ENCODE measurements at regions not wholly inside any gene's neighbourhood (a gene's known extent, or its start where the extent isn't known, plus 50 kb on each side); places are given as distances from the start of the nearest gene placed in this dataset.
"Not testable (repeated sequence)": the region's sequence is repeated elsewhere in the genome, so short reads cannot be mapped to it uniquely, and the experiment has no call there.

GRCh38 chr9:124146031-124146561 is 111.7 kb upstream of the NEK6 start:
- intact Hi-C loops (cut with DNase I) = no loop called here

GRCh38 chr9:124149992-124150391 is 107.8 kb upstream of the NEK6 start:
- DNase-seq = no peak
- intact Hi-C loops (cut with DNase I) = no loop called here

More at GRCh38 chr9:124146031-124146561, 111.7 kb upstream of the NEK6 start:
- no peak for DNase-seq

- no peak for DNase-seq
- intact Hi-C loops (cut with DNase I) = no loop called here
Measured at GRCh38 chr9:124163760-124164255, 93.9 kb upstream of the NEK6 start.

- intact Hi-C loops (cut with DNase I) = no loop called here
- DNase-seq = peak in 23 of 42 donors; percentile 10 to 67 (median 36)
Measured at GRCh38 chr9:124164811-124165210, 92.9 kb upstream of the NEK6 start.

- DNase-seq = no peak
- intact Hi-C loops (cut with DNase I) = no loop called here
Measured at GRCh38 chr9:124174433-124174832, 83.3 kb upstream of the NEK6 start.

- intact Hi-C loops (cut with DNase I); DNase-seq: not testable (repeated sequence)
Measured at GRCh38 chr9:124177522-124177921, 80.2 kb upstream of the NEK6 start.

GRCh38 chr9:124179196-124180071 is 78.3 kb upstream of the NEK6 start:
- intact Hi-C loops (cut with DNase I) = no loop called here

GRCh38 chr9:124180557-124180956 is 77.2 kb upstream of the NEK6 start:
- peak; percentile 23 to 81 (median 61) for DNase-seq
- intact Hi-C loops (cut with DNase I) = no loop called here

More at GRCh38 chr9:124179196-124180071, 78.3 kb upstream of the NEK6 start:
- DNase-seq = no peak

- no peak for DNase-seq
- intact Hi-C loops (cut with DNase I) = no loop called here
Measured at GRCh38 chr9:124182741-124183140, 75.0 kb upstream of the NEK6 start.

- DNase-seq = peak in 1 of 42 donors; percentile 9
- intact Hi-C loops (cut with DNase I) = no loop called here
Measured at GRCh38 chr9:124183772-124184171, 74.0 kb upstream of the NEK6 start.

- no peak for DNase-seq
- intact Hi-C loops (cut with DNase I) = no loop called here
Measured at GRCh38 chr9:124185413-124185812, 72.3 kb upstream of the NEK6 start.

GRCh38 chr9:124187311-124187710 is 70.4 kb upstream of the NEK6 start:
- DNase-seq = peak in 1 of 42 donors; percentile 15
- intact Hi-C loops (cut with DNase I) = no loop called here

- intact Hi-C loops (cut with DNase I) = no loop called here
- DNase-seq = peak in 16 of 42 donors; percentile 16 to 62 (median 38)
Measured at GRCh38 chr9:124188331-124189110, 69.2 kb upstream of the NEK6 start.

- peak; percentile 56 to 93 (median 84) for DNase-seq
- intact Hi-C loops (cut with DNase I) = no loop called here
Measured at GRCh38 chr9:124190761-124191160, 67.0 kb upstream of the NEK6 start.

- peak in 3 of 42 donors; percentile 7 to 35 (median 32) for DNase-seq
- intact Hi-C loops (cut with DNase I) = no loop called here
Measured at GRCh38 chr9:124191691-124192395, 65.9 kb upstream of the NEK6 start.

- intact Hi-C loops (cut with DNase I) = no loop called here
Measured at GRCh38 chr9:124196814-124197176, 61.0 kb upstream of the NEK6 start.

GRCh38 chr9:124197177-124198095 is 60.3 kb upstream of the NEK6 start:
- DNase-seq = peak in 17 of 42 donors; percentile 12 to 54 (median 35)
- intact Hi-C loops (cut with DNase I) = no loop called here

More at GRCh38 chr9:124196814-124197176, 61.0 kb upstream of the NEK6 start:
- DNase-seq = peak in 1 of 42 donors; percentile 5

GRCh38 chr9:124198331-124198730 is 59.4 kb upstream of the NEK6 start:
- intact Hi-C loops (cut with DNase I) = no loop called here
- DNase-seq = peak in 1 of 42 donors; percentile 0

Measured in head of caudate nucleus (tissue), 42 donors.